PFSK-1 (cell line): ENCODE measurements at regions not wholly inside any gene's neighbourhood (a gene's known extent, or its start where the extent isn't known, plus 50 kb on each side); places are given as distances from the start of the nearest gene placed in this dataset.

Experiments used
- FOXP2 ChIP-seq: optimal IDR thresholded peaks from 2 replicates; pipeline ENCODE3; 2011; ENCODE audit warnings: borderline replicate concordance, control low read depth, inconsistent platforms; ENCODE audit not compliant: insufficient read depth; ENCODE audit errors: extremely low read length, extremely low read depth
- POLR2AphosphoS5 ChIP-seq: IDR thresholded peaks from 2 replicates; pipeline ENCODE4 v1.6.1; 2012; ENCODE audit warnings: low read depth, mild to moderate bottlenecking, control low read depth, low read length, moderate library complexity
- REST ChIP-seq, 2 experiments: IDR thresholded peaks; 2 replicates each; pipeline versions ENCODE4 v1.6.1 to v1.8.0; 2011 to 2012; ENCODE audit warnings: low read depth in 2 of 2, low read length in 2 of 2, control low read depth in 1 of 2, inconsistent platforms in 1 of 2, mild to moderate bottlenecking in 1 of 2, moderate library complexity in 1 of 2; ENCODE audit not compliant: insufficient read depth in 1 of 2
- SIN3A ChIP-seq: IDR thresholded peaks from 2 replicates; pipeline ENCODE4 v1.6.1; 2012; ENCODE audit warnings: mild to moderate bottlenecking, low read length, moderate library complexity, borderline replicate concordance; ENCODE audit not compliant: insufficient read depth
- TAF1 ChIP-seq: IDR thresholded peaks from 2 replicates; pipeline ENCODE4 v1.6.1; 2012; ENCODE audit warnings: low read length, control low read depth, borderline replicate concordance; ENCODE audit not compliant: insufficient read depth

GRCh38 chr2:58906081-58906645 is 665.0 kb upstream of the FANCL start:
- TF ChIP-seq TAF1: no peak
- no peak for TF ChIP-seq SIN3A
- TF ChIP-seq POLR2AphosphoS5: no peak
- TF ChIP-seq FOXP2: no peak
- no peak for TF ChIP-seq REST (IDR thresholded peaks at IDR 0.05; ENCODE audit: insufficient read depth in 1 of 2, low read depth in 2 of 2, low read length in 2 of 2)

GRCh38 chr2:58904095-58904494 is 663.0 kb upstream of the FANCL start:
- no peak for TF ChIP-seq REST (IDR thresholded peaks at IDR 0.05; ENCODE audit: insufficient read depth in 1 of 2, low read depth in 2 of 2, low read length in 2 of 2)
- no peak for TF ChIP-seq TAF1
- TF ChIP-seq FOXP2: no peak
- no peak for TF ChIP-seq SIN3A
- TF ChIP-seq POLR2AphosphoS5: no peak

- no peak for TF ChIP-seq TAF1
- TF ChIP-seq FOXP2: no peak
- no peak for TF ChIP-seq SIN3A
- no peak for TF ChIP-seq REST (IDR thresholded peaks at IDR 0.05; ENCODE audit: insufficient read depth in 1 of 2, low read depth in 2 of 2, low read length in 2 of 2)
- no peak for TF ChIP-seq POLR2AphosphoS5
Observed at GRCh38 chr2:58903427-58903826, 662.3 kb upstream of the FANCL start.

GRCh38 chr2:58900246-58901027 is 659.3 kb upstream of the FANCL start:
- TF ChIP-seq TAF1 (no peak), FOXP2 (no peak), REST (IDR thresholded peaks at IDR 0.05; ENCODE audit: insufficient read depth in 1 of 2, low read depth in 2 of 2, low read length in 2 of 2) (no peak), SIN3A (no peak), POLR2AphosphoS5 (no peak)
